ENCODE measurements at regions not wholly inside any gene's neighbourhood (a gene's known extent, or its start where the extent isn't known, plus 50 kb on each side); places are given as distances from the start of the nearest gene placed in this dataset.

GRCh38 chr7:110337646-110338045 lies 753.3 kb upstream of the LRRN3 start:
- TF ChIP-seq POLR2A (IDR thresholded peaks at IDR 0.05; ENCODE audit: low read depth, low read length) (no peak), FOS (IDR thresholded peaks at IDR 0.05; ENCODE audit: borderline replicate concordance, extremely low read depth, insufficient read length) (no peak)
